Gastrocnemius medialis (tissue), 4 donors: ENCODE measurements at regions not wholly inside any gene's neighbourhood (a gene's known extent, or its start where the extent isn't known, plus 50 kb on each side); places are given as distances from the start of the nearest gene placed in this dataset.

ENCODE experiments used
- CTCF ChIP-seq, 5 experiments: fragments of 450-650 bp in 3 of 5; fragments of 200-600 bp in 2 of 5; sonication (generic) in 2 of 5; IDR thresholded peaks in 4 of 5; conservative IDR thresholded peaks in 1 of 5; 1 replicate in 4 of 5; 2 replicates in 1 of 5; pipeline ENCODE4 v1.5.1; 2016 to 2019; ENCODE audit warnings: antibody characterized with exemption in 5 of 5, mild to moderate bottlenecking in 3 of 5, moderate library complexity in 3 of 5
- POLR2A ChIP-seq, 2 donors: fragments of 450-650 bp; IDR thresholded peaks; one replicate each; pipeline ENCODE4 v1.6.1; 2017; ENCODE audit warnings: antibody characterized with exemption in 2 of 2, mild to moderate bottlenecking in 2 of 2, moderate library complexity in 2 of 2

GRCh38 chr12:67211494-67211893, 57.7 kb upstream of the CAND1 start:
- TF ChIP-seq CTCF (IDR thresholded peaks at IDR 0.05 in 4 of 5, conservative IDR thresholded peaks at IDR 0.05 in 1 of 5) (no peak), POLR2A (IDR thresholded peaks at IDR 0.05) (no peak)
